HG03039 (cell line): ENCODE measurements at regions not wholly inside any gene's neighbourhood (a gene's known extent, or its start where the extent isn't known, plus 50 kb on each side); places are given as distances from the start of the nearest gene placed in this dataset.
A peak's percentile ranks its signal among the peaks of the same experiment; 100 is the strongest.

Source experiments
- ATAC-seq: cut with Tn5 transposase; IDR thresholded peaks from one replicate; pipeline ENCODE4 v1.9.1; 2021; ENCODE audit warnings: mild to moderate bottlenecking, moderate library complexity; ENCODE audit not compliant: unreplicated experiment

DNA sequence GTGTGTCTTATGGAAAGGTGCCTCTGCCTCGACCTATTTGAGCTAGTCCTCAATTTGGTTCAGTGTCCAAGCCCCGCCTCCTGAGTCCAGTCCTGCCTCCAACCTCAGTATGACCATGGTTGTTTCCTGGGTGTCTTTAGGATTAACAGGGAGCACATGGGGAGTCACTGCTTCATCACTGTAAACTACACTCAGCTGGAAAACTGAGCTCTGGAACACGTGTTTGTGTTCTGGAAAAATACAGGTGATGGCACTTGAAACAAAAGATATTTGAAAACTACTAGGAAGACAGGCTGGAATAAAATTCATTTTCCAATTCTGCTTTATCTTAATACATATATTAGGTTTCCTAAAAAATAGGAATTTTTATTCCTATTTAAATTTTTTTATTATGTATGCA, 1187.3 kb upstream of the TMEM132C start:
- no peak for ATAC-seq

GRCh38 chr12:127081058-127081457, 1185.9 kb upstream of the TMEM132C start:
- no peak for ATAC-seq

GRCh38 chr12:127083008-127083949, 1183.7 kb upstream of the TMEM132C start:
- peak; percentile 97 for ATAC-seq

DNA sequence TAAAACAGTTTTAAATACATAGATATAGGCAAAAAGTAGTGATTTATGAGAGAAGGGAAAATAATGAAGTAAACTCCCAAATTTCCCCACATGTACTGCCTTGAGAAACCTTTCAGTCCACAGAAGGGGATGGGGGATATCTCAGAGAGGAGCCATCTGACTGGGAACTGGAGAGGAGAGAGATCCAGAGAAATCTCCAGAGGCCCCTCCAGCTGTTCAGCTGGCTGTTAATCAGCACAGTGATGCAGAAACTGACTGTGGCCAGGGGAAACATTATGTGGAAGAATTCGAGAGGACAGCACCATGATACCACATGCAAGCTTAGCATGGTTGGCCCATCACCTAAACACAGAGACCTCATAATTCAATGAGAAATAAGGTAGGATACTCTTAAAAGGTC, 1165.9 kb upstream of the TMEM132C start:
- ATAC-seq = no peak

DNA sequence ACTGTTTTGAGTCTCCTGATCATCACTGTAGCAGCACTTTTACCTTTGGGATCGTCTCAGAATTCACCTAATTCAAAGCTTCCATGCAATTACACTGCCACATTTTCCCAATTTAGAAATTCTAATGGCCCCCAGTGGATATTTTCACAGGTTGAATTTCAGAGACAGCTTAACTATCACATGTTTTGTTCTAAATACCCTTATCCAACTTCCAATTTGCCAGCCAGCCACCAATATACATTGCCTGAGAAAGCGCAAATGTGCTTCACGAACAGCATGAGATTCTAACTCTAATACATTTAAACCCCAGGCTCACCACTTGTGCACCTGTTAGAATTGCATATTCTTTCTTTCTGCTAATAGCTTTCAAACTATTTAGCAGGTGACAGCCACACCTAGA, 1160.9 kb upstream of the TMEM132C start:
- ATAC-seq = no peak

DNA sequence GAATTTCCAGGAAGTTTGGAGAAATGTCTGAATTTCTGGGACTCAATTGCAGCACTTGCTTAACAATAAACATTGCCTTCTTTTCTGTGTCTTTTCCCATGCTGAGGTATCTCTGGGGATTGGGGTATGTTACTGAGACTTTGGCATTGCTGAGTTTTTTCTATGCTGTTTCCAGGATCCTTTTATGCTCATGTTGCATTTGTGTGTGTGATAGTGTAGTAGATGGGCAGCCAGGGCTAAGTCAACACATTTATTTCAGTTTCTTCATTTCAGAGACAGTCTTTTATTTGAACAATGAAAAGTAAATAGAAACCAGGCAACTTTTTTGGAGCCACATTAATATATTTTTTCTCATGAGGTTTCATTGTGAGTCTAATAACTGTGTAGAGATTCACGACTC, 1160.3 kb upstream of the TMEM132C start:
- no peak for ATAC-seq

- ATAC-seq = no peak
Observed at GRCh38 chr12:127107744-127108143, 1159.2 kb upstream of the TMEM132C start.

DNA sequence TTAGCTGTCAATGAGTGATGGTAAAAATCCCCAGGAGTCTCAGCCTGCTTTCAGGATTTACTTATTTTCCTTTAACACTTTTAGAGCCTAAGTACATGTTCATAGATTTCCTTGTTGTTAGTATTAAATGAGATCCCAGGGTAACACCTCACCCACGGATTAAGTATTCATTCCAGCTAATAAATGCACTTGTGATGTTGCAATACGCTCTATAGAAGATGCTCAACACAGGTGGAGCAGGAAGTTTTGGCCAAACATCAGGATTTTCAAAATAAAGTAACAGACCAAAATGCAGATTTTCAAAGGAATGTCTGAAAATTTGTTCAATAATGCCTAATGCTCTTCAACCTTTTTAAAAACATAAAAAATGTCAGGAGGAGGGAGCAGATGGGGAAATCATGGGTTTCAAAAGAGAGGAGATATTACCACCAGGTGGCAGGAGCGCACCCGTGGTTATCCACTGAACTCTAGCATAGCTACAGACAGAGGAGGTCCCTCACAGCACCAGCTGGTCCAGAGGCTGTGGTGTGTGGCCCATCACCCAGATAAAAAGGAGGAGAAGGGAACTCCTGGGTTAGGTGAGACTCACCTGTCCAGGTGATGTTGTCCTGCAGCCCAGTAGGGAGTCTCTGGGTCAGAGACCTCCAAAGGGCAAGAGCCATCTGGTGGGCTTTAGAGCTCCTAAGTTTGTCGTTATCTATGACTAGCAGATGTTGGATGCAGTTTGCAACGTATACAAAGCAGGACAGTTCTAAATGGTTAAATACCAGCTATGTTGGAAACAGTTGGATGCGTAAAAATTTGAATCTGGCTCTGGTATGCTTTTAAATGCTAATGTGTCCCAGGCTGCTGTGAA, 1158.4 kb upstream of the TMEM132C start:
- no peak for ATAC-seq

DNA sequence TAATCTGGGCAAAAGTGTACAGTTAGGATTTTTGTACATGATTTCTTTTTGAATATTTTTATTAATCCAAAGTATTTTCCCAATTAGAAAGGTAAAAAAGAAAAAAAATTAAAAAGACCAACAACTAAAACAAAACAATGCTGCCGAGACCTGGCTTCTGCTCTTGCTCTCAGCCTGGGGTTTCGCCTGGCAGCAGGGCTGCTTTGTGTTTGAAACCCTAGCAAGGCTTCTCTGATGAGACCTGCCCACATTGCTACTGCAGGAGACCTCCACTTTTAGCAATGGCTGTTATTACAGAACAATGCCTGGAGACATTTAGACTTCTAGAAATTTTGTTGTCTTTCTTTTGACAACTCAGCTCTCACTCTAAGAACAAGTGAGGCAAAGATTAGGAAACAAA, 1153.0 kb upstream of the TMEM132C start:
- no peak for ATAC-seq

DNA sequence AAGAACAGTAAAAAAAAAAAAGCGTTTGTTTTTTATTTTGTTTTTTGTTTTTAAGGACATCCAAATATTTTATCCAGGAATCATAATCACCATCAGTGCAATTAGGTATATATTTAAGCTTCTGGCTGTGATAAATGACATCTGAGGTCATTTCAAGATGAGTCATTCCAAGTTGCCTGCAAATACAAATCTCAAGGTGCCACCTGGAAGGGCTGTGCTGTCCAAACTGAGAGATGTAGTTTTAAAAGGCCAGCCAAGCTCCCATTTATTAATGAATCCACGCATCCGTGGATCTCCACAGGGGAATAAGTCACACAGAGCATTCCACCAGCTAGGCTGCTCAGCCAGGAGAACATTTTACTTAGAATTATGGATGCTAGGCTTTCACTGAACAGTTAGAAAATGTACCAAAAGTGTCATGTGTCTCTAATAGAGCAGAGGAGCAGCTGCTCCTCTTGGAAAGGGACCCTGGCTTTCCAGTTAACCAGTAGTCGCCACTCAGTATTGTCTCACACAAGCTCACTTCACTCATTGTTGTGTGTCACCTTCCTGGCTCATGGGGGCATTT, 1151.4 kb upstream of the TMEM132C start:
- no peak for ATAC-seq

DNA sequence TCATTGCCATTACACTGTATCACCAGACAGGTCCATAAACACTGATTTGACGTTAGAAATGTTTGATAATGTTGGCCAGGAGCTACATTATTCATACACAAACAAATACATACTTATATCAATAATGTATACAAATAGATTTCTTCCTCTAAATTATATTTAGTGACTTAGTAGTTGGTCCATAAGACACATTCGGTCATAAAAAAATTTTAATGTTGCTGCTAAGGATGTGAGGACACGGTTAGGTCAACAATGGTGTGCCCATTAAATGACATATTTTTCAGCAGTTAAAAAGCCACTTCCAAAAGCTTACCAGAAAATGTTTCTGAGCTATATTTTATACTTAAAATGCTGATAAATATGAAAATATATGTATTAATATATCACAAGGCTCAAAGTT, 1148.7 kb upstream of the TMEM132C start:
- ATAC-seq = no peak

DNA sequence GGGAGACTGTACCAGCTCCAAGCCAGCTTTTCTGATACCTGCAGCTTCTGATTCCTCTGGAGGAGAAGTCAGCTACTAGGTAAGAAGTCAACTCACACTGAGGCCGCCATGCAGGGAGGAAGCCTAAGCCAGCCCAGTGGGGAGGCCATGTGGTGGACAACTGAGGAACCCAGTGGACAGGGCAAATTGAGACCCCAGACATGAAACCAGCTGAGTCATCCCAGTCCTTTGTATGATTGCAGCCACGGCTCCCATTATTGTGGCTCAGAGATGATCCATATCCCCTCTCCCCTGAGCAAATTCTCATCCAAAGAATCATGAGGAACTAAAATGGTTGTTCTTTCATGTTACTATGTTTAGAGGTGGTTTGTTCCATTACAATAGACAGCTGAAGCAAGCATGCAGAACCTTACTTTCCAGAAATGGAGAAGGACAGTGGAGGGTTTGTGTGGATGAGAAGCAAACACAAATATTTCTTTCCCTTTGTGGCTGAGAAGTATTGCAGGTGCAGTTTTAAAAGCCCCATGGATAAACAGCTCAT, 1147.3 kb upstream of the TMEM132C start:
- no peak for ATAC-seq

GRCh38 chr12:127120851-127121250, 1146.1 kb upstream of the TMEM132C start:
- ATAC-seq = no peak

DNA sequence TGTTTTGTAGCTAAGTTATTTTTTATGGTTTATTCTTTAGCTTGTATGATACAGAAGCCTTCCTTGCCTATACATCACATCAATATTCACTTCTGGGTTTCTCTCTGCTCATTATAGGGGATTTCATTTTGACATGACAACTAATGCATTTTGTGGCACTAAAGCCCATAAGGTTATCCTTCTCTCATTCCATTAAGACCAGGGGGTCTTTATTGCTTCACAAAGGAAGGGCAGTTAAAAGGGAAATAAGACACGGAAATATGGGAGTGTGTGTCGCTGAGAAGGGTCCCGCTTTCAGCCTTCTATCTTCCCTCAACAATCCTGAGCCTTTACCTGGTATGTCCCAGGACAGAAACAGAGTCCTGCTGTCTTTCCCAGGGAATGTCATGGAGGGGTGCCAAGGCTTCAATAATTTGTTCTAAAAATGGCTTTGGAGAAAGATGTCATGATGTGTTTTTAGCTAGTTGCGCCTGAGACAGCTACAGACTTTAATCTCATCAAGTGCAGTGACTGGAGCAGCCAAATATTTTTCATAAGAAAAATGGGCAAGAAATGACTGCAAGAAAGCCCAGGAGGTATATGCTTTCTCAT, 1145.4 kb upstream of the TMEM132C start:
- ATAC-seq = no peak

GRCh38 chr12:127125607-127126259, 1141.2 kb upstream of the TMEM132C start:
- ATAC-seq = peak; percentile 87

GRCh38 chr12:127126260-127126628, 1140.7 kb upstream of the TMEM132C start:
- ATAC-seq = no peak

DNA sequence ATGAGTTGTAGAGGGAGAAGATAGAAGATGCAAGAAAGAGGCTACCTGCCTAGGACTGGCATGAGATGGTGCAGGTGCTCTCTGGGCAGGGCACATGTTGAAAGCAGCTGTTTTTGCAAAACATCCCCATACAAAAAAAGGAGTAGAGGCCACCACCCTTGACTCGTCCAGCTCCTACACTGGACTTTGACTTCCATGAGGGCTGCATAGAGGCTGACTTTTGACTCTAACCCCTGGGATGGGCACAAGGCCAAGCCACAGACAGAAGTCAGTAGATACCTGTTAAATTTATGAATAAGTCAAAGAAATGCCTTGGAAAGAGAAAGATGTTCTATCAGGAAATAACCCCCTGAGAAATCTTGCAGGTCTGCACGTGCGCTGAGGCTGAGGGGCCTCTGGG, 1139.1 kb upstream of the TMEM132C start:
- no peak for ATAC-seq

- ATAC-seq = no peak
Observed at GRCh38 chr12:127130506-127131124, 1136.4 kb upstream of the TMEM132C start.

GRCh38 chr12:127133675-127134335, 1133.2 kb upstream of the TMEM132C start:
- no peak for ATAC-seq
